ENCODE measurements at regions not wholly inside any gene's neighbourhood (a gene's known extent, or its start where the extent isn't known, plus 50 kb on each side); places are given as distances from the start of the nearest gene placed in this dataset.

DNA sequence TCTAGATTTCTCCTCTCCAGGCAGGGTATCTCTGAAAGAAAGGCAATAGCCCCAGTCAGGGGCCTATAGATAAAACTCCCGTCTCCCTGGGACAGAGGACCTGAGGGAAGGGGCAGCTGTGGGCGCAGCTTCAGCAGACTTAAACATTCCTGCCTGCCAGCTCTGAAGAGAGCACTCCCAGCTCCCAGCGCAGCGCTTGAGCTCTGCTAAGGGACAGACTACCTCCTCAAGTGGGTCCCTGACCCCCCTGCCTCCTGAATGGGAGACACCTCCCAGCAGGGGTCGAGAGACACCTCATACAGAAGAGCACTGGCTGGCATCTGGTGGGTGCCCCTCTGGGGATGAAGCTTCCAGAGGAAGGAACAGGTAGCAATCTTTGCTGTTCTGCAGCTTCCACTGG, 556.9 kb downstream of the EPM2A start:
- ATAC-seq (ENCODE audit: low FRiP score in 2 of 2): no peak
- H3K27ac ChIP-seq: no peak overlapping the region
- no peaks in the 10 kb centered on the region for H3K4me1 ChIP-seq
- H3K4me3 ChIP-seq: no peak overlapping the region
- no peaks in the 10 kb centered on the region for H3K27me3 ChIP-seq
- no peaks in the 10 kb centered on the region for H3K36me3 ChIP-seq
- DNase-seq: no peak
- H3K9me3 ChIP-seq: peaks cover 0 to 5% (median 0%) of the 10 kb centered on the region in 4 donors
- 87% methylated on average over 5 of the region's 5 CpGs; no CpG with 5 or more reads in 1 of the 2 donors for WGBS, 2 donors
- TF ChIP-seq POLR2AphosphoS5 (IDR thresholded peaks at IDR 0.05) (no peak), EP300 (IDR thresholded peaks at IDR 0.05) (no peak), POLR2A (IDR thresholded peaks at IDR 0.05) (no peak)
- TF ChIP-seq, protein P1, sequence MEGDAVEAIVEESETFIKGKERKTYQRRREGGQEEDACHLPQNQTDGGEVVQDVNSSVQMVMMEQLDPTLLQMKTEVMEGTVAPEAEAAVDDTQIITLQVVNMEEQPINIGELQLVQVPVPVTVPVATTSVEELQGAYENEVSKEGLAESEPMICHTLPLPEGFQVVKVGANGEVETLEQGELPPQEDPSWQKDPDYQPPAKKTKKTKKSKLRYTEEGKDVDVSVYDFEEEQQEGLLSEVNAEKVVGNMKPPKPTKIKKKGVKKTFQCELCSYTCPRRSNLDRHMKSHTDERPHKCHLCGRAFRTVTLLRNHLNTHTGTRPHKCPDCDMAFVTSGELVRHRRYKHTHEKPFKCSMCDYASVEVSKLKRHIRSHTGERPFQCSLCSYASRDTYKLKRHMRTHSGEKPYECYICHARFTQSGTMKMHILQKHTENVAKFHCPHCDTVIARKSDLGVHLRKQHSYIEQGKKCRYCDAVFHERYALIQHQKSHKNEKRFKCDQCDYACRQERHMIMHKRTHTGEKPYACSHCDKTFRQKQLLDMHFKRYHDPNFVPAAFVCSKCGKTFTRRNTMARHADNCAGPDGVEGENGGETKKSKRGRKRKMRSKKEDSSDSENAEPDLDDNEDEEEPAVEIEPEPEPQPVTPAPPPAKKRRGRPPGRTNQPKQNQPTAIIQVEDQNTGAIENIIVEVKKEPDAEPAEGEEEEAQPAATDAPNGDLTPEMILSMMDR (IDR thresholded peaks at IDR 0.05): no peak

- no peak for ATAC-seq (ENCODE audit: low FRiP score in 2 of 2)
- no peak for TF ChIP-seq POLR2A (IDR thresholded peaks at IDR 0.05)
- TF ChIP-seq, protein P1 (IDR thresholded peaks at IDR 0.05): no peak
- no peak for TF ChIP-seq POLR2AphosphoS5 (IDR thresholded peaks at IDR 0.05)
- TF ChIP-seq EP300 (IDR thresholded peaks at IDR 0.05): no peak
- DNase-seq: no peak
- Histone ChIP-seq H3K4me1 (no peaks in the 10 kb centered on the region), H3K9me3 (no peaks in the 10 kb centered on the region), H3K4me3 (no peak overlapping the region), H3K36me3 (no peaks in the 10 kb centered on the region), H3K27me3 (no peaks in the 10 kb centered on the region), H3K27ac (no peak overlapping the region)
- WGBS, 2 donors: 66 to 71% methylated on average over 2 of the region's 2 CpGs
Observed at GRCh38 chr6:145187491-145188206, 547.7 kb downstream of the EPM2A start.

DNA sequence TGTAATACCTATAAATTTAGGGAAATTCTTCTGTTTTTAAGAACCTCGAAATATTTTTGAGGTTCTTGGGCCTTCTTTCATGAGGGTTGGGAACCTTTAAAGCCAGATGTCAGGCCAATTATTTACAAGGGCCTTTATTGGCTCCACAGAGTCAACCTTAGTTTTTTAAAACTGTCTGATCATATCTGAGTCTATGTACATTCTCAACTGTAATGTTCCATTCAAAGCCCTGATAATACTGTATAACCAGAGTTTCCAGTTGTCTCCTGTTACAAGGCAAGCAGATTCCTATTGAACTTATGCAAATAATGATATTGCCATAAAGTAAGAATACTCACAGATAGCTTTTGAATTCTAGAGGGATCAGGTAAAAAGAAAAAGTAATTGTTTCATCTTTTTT, 545.5 kb downstream of the EPM2A start:
- no peak overlapping the region for H3K4me3 ChIP-seq
- no peaks in the 10 kb centered on the region for H3K4me1 ChIP-seq
- ATAC-seq (ENCODE audit: low FRiP score in 2 of 2) (no peak), DNase-seq (no peak)
- WGBS, 2 donors: 73 to 92% methylated on average over 1 of the region's 1 CpG
- no peaks in the 10 kb centered on the region for H3K9me3 ChIP-seq
- H3K27ac ChIP-seq: no peak overlapping the region
- H3K27me3 ChIP-seq: no peaks in the 10 kb centered on the region
- H3K36me3 ChIP-seq: no peaks in the 10 kb centered on the region
- no peak for TF ChIP-seq POLR2A (IDR thresholded peaks at IDR 0.05)
- TF ChIP-seq EP300 (IDR thresholded peaks at IDR 0.05): no peak

- no peaks in the 10 kb centered on the region for H3K36me3 ChIP-seq
- no peaks in the 10 kb centered on the region for H3K4me1 ChIP-seq
- no peak for DNase-seq
- no peak for ATAC-seq (ENCODE audit: low FRiP score in 2 of 2)
- H3K27me3 ChIP-seq: no peaks in the 10 kb centered on the region
- no peak for TF ChIP-seq POLR2A (IDR thresholded peaks at IDR 0.05)
- TF ChIP-seq POLR2AphosphoS5 (IDR thresholded peaks at IDR 0.05): no peak
- TF ChIP-seq, protein P1 (IDR thresholded peaks at IDR 0.05): no peak
- TF ChIP-seq EP300 (IDR thresholded peaks at IDR 0.05): no peak
- no peak overlapping the region for H3K4me3 ChIP-seq
- no peaks in the 10 kb centered on the region for H3K9me3 ChIP-seq
- no peak overlapping the region for H3K27ac ChIP-seq
- WGBS, 2 donors: 68 to 69% methylated on average over 3 of the region's 3 CpGs
Observed at GRCh38 chr6:145194389-145194788, 540.9 kb downstream of the EPM2A start.

DNA sequence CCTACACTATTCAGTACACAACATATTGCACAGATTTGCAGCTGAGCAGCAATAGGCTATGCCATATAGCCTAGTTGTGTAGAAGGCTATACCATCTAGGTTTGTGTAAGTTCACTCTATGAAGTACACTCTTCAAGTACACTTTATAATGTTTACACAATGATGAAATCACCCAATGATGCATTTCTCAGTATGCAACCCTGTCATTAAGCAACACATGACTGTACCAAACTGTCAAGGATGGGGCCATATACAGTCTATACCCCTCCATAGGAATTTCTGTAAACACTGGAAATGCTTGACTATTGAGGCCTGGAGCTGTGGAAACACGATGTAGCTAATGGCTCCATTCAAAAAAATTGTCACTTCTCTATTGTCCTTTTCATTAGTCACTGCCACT, 535.4 kb downstream of the EPM2A start:
- 13 to 21% methylated on average over 1 of the region's 1 CpG for WGBS, 2 donors

More for the DNA sequence above, 535.4 kb downstream of the EPM2A start:
- DNase-seq (no peak), ATAC-seq (ENCODE audit: low FRiP score in 2 of 2) (no peak)
- TF ChIP-seq POLR2AphosphoS5 (IDR thresholded peaks at IDR 0.05): no peak
- no peak for TF ChIP-seq POLR2A (IDR thresholded peaks at IDR 0.05)
- TF ChIP-seq, protein P1 (IDR thresholded peaks at IDR 0.05): no peak
- no peak for TF ChIP-seq EP300 (IDR thresholded peaks at IDR 0.05)
- no peak overlapping the region for H3K27ac ChIP-seq
- H3K4me1 ChIP-seq: no peaks in the 10 kb centered on the region
- H3K4me3 ChIP-seq: no peak overlapping the region
- no peaks in the 10 kb centered on the region for H3K9me3 ChIP-seq
- no peaks in the 10 kb centered on the region for H3K36me3 ChIP-seq
- no peaks in the 10 kb centered on the region for H3K27me3 ChIP-seq

Measured in upper lobe of left lung (tissue), 6 donors.